HG03565 (cell line): ENCODE measurements at regions not wholly inside any gene's neighbourhood (a gene's known extent, or its start where the extent isn't known, plus 50 kb on each side); places are given as distances from the start of the nearest gene placed in this dataset.
"Not testable (repeated sequence)": the region's sequence is repeated elsewhere in the genome, so short reads cannot be mapped to it uniquely, and the experiment has no call there.

ENCODE experiments used
- ATAC-seq: cut with Tn5 transposase; IDR thresholded peaks from one replicate; pipeline ENCODE4 v1.9.1; 2021; ENCODE audit warnings: mild to moderate bottlenecking, moderate library complexity; ENCODE audit not compliant: unreplicated experiment

GRCh38 chr5:163248871-163249270, 188.5 kb upstream of the CCNG1 start:
- no peak for ATAC-seq

DNA sequence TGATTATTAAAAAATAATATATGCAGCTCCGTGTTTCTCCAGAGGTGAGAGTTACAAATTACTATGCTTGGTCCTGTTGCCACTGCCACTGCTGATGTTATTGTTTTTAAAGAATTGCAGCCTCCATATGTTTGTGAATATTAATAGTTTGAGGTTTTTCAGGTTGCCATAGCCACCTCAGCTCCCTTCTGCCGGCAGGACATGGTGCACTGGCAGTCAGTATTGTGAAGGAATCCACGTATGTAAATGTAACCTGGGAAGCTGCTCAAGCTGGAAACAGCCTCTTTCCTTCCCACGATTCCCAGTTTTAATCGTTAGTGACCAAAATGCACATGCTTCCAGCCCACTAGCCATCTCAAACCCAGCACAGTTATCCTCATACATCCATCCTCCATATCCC, 184.4 kb upstream of the CCNG1 start:
- ATAC-seq: no peak

GRCh38 chr5:163259495-163259894, 177.9 kb upstream of the CCNG1 start:
- ATAC-seq: no peak

GRCh38 chr5:163260471-163260870, 176.9 kb upstream of the CCNG1 start:
- ATAC-seq: no peak

DNA sequence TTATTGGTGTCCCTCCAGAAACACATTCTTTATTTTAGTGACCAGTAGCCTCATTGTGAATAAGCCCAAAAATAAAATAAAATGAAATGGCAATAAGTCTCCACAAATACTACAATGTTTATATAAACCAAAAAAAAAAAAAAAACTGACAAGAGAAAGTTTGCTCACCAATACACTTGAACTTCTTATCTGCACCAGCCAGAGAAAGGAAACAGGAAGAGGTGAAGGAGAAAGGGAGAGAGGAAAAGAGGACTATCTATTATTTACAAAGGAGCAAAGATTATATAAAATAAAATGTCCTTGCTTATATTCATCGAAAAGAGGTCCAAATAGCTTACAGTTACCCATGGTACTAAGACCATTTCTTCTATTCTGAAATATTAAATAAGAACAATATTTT, 176.4 kb upstream of the CCNG1 start:
- no peak for ATAC-seq

- no peak for ATAC-seq
Measured at GRCh38 chr5:163261647-163262269, 175.6 kb upstream of the CCNG1 start.

- ATAC-seq: not testable (repeated sequence)
Measured at GRCh38 chr5:163266249-163266648, 171.1 kb upstream of the CCNG1 start.

GRCh38 chr5:163269624-163270023, 167.8 kb upstream of the CCNG1 start:
- no peak for ATAC-seq

- no peak for ATAC-seq
Measured at GRCh38 chr5:163276466-163276865, 160.9 kb upstream of the CCNG1 start.

DNA sequence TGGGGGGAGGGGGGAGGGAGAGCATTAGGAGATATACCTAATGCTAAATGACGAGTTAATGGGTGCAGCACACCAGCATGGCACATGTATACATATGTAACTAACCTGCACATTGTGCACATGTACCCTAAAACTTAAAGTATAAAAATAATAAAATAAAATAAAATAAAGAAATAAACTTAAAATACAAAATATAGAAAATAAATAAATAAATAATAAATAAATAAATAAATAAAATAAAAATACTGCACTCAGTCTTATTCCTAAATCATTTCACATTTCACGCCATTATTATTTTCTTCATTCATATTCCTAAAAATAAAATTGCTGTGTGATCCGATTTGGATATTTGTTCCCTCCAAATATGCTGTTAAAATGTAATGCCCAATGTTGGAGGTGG, 156.5 kb upstream of the CCNG1 start:
- not testable (repeated sequence) for ATAC-seq

DNA sequence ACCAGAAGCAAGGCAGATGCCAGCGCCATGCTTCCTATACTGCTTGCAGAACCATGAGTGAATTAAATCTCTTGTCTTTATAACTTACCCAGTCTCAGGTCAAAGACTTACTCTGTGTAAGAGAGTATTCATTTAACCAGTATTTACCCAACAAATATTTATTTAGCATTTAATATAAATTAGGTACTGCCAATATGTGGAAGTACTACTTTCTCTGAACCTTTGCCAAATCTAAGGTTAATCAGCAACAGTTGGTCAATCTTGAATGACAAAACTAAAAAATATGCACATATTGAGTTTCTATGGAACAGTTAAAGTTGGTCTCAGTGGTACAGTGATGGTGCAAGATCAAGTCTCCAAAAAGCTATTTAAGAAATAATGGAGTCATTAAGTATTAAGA, 155.9 kb upstream of the CCNG1 start:
- no peak for ATAC-seq

GRCh38 chr5:163293836-163294235, 143.6 kb upstream of the CCNG1 start:
- no peak for ATAC-seq

GRCh38 chr5:163303718-163304117, 133.7 kb upstream of the CCNG1 start:
- no peak for ATAC-seq

DNA sequence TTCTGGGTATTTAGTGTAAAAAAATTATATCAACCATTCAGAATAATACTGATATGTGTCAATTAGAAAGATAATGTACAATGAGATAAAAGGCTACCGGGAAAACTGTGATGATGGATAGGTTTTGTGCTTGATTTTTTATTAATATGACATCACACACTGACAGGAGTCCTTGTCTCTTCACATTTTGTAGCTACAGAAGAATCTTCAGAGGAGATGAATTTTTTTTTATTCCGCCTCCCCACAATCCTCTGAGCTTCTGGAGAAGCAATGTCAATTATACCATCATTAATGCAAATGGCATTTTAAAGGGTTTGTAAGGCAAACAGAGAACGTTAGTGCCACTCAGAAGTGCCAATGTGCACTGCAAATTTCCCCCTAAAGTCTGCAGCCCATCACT, 131.7 kb upstream of the CCNG1 start:
- no peak for ATAC-seq

- peak; percentile 36 for ATAC-seq
Measured at GRCh38 chr5:163306421-163306820, 131.0 kb upstream of the CCNG1 start.

DNA sequence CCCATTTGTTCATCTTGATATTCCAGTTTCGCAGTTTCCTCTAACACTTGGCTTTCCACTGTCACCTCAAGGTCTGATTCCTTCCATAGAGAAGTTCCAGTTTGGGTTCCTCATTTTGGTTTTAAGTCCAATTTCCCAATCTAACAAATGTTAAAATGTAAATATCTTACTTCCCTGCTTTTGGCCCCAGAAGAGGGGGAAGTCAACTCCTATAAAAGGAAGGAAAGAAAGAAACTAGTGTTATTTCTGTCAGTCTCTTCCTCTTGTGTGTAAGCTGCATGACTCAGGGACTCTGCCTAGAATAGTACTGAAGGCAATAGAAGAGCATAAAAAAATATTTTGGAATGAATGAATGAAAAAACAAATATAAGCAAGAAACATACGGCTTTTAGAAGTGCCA, 127.5 kb upstream of the CCNG1 start:
- no peak for ATAC-seq

- peak; percentile 45 for ATAC-seq
Measured at GRCh38 chr5:163310997-163311396, 126.4 kb upstream of the CCNG1 start.

DNA sequence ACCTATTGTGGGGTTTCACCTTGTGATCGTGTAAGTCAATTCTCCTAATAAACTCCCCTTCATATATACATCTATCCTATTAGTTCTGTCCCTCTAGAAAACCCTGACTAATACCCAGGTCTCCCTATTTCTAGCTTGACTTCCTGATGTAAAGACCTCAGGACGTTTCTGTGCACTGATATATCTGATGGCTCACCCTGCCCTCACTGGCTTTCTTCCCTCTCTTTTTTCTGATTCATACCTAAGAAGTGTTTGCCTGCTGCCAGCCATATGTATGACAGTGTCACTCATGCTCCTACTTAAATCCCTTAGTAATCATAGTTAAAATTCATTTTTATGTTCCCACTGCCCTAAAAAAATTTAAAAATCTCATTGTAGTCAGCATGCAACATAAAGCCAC, 124.8 kb upstream of the CCNG1 start:
- ATAC-seq: no peak

- ATAC-seq: not testable (repeated sequence)
Measured at GRCh38 chr5:163313049-163313448, 124.3 kb upstream of the CCNG1 start.

- ATAC-seq: not testable (repeated sequence)
Measured at GRCh38 chr5:163316374-163316773, 121.0 kb upstream of the CCNG1 start.

GRCh38 chr5:163318707-163319106, 118.7 kb upstream of the CCNG1 start:
- ATAC-seq: no peak

- no peak for ATAC-seq
Measured at GRCh38 chr5:163321511-163321910, 115.9 kb upstream of the CCNG1 start.
